ENCODE measurements at regions not wholly inside any gene's neighbourhood (a gene's known extent, or its start where the extent isn't known, plus 50 kb on each side); places are given as distances from the start of the nearest gene placed in this dataset.
"Not testable (repeated sequence)": the region's sequence is repeated elsewhere in the genome, so short reads cannot be mapped to it uniquely, and the experiment has no call there.

DNA sequence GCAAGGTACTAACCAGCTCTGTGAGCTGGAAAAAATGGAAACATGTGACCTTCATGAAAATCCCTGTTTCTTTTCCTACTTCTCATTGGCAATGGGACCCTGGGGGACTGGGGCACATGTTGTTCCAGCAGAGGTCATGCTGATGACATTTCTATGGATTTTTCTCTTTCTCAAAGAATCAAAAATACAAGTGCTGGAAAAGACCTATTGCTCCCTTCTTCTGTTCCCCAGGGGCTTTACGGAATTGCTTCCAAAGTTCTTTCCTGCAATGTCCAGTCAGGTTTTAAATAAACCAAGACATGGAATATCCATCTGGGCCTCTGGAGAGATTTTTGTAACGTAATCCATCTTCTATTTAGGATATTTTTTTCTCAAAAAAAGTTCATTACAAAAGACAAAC is 1006.1 kb upstream of the CELF4 start:
- no peak for DNase-seq (ENCODE audit: low read depth)

DNA sequence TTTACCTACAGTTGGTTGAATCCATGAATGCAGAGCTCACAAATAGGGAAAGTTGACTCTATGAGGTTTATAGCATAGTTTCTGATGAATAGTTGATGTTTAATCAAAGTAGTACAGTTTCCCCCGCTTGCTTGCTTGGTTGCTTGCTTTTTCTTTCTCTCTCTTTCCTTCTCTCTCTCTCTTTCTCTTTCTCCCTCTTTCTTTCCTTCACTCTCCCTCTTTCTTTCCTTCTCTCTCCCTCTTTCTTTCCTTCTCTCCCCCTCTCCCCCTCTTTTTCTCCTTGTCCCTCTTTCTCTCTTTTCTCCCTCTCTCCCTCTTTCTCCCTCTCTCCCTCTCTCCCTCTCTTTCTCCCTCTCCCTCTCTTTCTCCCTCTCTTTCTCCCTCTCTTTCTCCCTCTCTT is 999.9 kb upstream of the CELF4 start:
- no peak for DNase-seq (ENCODE audit: low read depth)

DNA sequence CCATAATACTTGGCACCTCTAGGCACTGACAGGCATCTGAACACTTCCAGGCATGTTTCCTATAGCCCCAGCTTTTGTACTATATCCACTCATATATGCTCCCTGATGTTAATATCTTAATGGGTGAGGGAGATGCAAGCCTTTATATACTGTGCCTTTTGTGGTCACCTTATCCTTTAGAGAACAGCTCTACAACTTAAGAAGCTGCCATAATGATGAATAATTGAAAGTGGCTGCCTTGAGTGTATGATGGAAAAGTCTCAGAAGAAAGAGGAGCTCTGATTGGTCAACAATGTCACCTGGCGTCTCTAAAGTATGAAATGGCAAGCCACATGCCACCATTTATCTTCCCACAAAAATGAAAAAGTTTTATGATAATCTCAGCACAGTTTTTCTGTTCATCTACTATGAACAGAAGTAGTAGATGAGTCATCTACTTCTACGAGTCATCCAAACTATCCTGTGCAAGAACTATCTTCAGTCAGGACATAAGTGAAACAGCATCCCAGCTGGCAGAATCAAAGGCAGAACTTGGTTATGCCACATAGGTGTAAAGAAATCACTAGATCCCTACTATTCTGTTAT is 997.9 kb upstream of the CELF4 start:
- DNase-seq (ENCODE audit: low read depth) = no peak

DNA sequence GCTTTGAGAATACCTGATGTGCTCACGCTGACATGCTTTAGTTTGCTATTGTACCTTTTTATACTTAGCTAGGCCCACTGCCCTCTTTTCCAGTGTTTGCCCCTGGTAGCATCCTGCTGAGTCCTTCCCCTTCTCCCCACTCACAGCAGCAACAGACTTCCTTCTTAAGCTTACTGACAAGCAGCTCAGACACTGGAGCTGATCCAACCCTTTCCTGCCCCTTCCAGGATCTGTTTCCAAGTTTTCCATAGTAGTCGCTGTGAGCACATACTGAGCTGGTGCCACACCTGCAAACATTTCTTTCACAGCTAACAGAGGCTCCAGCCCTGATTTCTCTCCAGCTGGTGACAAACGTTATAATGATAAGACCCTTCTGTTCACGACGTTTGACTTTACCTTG is 991.4 kb upstream of the CELF4 start:
- no peak for DNase-seq (ENCODE audit: low read depth)

DNA sequence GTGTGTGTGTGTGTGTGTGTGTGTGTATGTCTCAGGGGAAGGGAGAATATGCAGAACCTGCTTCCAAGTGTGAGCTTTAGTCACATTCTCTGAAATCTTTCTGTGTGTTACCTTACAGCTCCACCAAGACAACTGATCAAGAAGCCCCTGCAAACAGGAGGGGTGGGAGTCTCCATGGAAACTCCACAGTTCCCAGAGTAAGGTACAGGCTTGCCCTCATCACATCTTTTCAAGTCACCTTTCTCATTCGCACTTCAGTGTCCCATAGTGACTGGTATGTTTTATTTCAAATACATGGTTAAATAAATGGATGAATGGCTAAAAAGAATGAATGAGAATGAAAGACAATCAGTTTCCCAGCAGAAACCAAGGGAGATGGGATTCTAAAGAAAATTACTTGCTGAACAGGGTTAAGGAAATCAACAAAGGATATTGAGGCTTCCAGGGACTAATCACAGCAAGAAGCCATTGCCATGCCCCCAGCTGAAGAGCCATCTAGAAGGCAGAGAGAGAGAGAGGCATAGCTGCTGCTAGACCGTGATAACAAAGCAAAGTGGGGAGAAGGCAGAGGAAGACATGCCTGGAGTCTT is 987.2 kb upstream of the CELF4 start:
- no peak for DNase-seq (ENCODE audit: low read depth)

DNA sequence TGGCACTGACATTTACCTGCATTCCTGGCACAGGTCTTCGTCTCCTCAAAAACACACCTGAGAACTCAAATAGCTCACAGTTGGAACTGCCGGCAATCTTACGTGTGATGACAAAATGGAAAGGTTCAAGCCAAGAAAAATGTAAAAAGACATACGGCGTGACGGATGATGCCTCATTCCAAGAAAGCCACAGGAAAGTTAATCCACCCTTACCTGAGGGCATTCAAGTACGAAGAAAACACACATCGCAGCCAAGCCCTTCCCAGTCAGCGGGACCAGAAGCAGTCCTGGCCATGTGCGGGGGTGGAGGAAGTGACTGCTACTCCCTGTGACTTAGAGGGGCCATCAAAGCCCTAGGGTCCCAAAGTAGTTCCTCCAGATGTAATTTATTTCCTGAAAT is 986.3 kb upstream of the CELF4 start:
- no peak for DNase-seq (ENCODE audit: low read depth)

DNA sequence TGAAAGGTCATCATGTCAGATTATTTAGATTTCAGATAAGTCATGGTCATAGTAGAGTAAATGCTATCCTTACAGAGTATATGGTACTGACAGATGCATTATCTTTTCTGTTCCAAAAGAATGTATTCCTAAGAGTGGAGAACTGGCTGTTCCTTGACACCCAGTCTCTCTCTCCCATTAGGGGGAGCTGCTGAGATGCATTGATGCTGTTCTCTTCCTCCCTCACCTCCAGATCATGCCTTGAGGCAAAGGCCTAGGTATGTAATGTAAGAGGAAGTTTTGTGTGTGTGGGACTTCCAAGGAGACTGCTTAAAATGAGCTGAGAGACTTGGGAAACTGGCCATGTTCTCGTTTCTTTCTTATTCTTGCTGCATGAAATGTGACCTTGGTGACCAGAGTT is 979.5 kb upstream of the CELF4 start:
- DNase-seq (ENCODE audit: low read depth) = no peak

DNA sequence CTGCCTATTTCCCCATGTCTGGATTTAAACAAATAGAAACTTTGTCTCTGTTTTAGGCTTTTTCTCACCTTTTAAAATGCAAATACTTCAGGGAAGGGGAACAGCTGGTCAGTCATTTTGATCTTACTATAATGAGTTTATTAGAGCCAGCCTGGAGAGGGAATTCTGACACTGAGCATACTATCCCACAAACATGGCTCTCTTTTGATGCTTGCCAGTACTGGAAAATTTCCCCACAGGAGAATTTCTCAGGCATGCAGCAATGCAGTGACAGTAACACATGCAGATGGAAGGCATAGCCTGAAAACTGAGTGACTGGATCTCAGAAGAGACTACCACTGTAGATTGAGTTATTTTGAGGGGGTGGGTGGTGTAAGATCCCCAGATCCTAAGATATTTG is 974.3 kb upstream of the CELF4 start:
- DNase-seq (ENCODE audit: low read depth) = no peak

DNA sequence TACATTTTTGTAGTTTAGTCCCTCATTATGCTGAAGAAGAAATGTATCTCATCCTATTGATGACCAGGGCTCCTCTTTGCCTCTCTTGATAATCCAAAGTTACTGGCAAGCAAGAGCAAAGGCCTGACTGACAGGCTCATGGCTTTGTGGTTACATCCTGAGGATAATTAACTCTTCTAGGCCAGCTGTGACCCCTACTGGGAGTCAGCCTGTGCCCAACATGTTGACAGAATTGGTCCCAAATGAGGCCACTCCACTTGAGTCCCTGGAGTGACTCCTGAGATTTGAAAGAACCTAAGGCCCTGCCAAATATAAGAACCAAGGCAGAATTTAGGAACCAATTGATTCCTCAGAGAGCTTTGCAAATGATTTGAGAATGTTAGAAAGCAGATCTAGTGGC is 973.8 kb upstream of the CELF4 start:
- no peak for DNase-seq (ENCODE audit: low read depth)

DNA sequence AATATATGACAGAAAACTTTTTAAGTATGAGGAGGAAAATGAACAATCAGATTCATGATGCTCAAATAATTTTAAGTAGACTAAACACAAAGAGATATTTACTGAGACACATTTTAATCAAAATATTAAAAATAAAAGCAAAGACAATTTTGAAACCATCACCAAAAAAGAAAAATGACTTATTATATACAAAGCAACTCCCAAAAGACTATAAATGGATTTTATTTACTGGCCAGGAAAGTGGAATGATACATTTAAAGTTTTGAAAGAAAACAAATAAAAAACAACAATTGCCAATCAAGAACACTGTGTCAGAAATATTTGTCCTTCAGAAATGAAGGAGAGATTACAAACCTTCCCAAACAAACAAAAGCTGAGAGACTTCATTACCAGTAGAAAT is 968.5 kb upstream of the CELF4 start:
- no peak for DNase-seq (ENCODE audit: low read depth)

DNA sequence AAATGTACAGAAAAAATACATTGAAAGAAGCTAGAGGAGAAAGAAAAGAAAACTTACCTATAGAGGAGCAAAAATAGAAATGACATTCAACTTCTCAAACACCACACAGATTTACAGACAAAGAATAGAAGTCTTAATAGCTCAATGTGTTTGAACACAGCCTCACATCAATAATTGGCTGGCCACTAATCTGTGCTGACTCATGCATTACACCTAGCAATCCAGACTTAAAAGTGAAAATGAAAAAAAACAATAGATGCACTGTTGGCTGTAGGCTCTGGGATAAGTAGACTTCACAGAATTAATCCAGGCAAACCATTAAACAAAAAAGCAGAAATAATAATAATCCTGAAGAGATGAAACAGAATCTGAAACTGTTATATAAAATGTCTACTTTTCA is 961.3 kb upstream of the CELF4 start:
- no peak for DNase-seq (ENCODE audit: low read depth)

DNA sequence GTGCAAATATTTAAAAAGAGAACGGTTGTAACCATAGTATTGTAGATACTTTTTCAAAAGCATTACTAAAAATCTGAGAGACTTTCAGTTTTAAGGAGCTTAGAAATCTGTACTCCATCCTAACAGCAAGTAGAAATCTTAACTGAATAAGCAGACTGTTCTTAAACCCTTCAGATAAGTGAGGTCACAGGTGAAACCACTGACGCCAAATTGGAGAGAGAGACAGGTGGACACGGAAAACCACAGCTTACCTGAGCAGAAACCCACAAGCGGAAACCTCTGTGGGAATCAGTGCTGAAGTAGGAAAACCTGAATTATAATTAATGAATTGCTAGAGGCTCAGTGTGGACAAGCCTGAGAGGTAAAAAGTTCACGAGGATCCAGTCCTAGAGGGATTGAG is 959.4 kb upstream of the CELF4 start:
- DNase-seq (ENCODE audit: low read depth) = no peak

DNA sequence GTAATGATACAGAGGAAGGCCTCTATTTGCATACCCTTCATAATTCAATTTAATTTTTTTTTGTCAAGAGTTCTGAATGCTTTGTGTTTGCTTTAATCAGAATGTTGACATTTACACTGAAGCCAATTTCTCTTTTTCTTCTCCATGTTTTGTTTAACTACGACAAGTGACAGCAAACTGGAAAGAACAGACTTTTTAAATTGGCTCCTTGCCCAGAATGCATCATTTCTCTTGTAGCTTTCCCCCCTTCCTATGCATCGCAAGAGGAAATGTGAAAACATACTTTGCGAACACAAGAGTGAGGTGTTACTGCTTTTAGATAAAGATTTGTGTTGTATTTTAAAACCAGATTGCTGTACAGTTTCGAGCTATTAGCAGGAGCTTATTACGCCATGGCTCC is 955.2 kb upstream of the CELF4 start:
- DNase-seq (ENCODE audit: low read depth) = no peak

DNA sequence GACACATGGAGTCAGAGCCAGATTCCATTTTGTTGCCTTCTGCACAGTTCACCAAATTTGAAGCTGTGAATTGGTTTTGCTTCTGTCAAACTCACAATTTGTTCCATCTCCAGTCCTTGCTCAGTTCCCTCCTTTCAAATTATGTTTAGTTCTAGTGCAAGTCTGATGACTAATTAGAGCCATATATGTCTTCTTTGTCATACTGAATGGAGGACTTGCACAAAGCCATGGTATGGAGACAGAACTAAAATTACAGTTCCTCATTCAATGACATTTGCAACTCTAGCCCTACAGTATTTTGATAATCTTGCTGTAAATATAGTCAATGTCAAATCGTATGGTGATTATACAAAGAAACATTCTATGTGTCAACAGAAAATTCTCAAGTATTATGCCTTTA is 936.9 kb upstream of the CELF4 start:
- no peak for DNase-seq (ENCODE audit: low read depth)

DNA sequence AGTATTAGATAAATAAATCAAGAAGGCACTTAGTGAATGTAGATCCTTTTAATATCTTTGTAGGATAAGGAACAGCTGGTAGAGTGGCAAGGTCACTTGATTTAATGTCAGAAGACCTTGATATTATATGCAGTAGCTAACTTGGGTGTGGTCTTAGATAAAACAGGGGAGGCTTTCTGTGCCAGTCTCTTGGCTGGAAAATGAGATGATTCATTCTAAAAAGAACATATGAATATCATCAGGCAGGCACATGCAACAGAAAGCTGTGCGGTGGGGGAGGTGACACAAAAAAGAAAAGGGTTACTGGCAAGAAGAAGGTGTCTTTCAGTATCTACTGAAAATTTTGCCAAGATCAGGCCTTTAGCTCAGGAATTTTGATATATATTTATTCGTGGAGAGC is 931.7 kb upstream of the CELF4 start:
- no peak for DNase-seq (ENCODE audit: low read depth)

DNA sequence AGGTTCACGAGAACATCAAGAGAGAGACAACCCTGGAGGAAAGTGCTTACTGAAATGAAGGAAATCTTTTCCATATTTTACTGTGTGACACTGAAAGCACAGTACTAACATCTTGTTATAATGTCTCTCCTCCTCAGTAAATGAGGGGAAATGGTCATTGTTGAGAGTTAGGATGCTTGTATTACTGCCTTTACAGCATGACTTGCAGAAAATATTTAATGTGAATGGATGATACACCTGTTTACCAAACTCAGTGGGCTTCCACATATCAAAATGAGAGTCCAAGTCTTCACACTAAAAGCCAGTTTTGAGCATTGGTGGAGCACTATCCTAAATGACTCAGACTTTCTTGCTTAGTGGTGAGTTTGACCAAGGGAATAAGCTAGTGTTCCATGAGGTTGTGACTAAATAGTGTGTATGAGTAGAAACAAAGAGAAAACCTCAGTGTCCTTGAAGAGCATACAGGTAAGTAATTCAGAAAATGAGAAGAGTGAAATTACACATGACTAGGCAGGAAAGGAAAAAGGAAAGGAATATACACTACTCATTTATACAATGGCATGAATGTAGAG is 930.7 kb upstream of the CELF4 start:
- DNase-seq (ENCODE audit: low read depth) = no peak

DNA sequence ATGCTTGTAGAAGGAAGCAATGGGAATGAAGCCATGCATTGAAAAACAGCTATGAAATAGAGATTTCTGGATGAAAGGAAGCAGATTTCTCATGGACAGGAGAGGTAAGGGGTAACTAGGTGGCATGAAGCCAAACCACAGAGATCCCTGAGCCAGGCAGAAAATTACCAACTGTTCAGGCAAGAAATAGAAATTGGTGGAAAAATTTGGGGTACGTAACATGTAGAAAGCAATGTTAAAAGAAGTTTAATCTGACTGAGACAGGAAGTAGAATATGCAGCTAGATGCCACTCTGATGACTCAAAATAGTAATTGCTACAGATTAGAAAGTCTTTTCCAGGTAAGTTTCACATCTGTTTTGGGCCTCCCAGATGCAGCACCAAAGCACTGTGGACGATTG is 928.5 kb upstream of the CELF4 start:
- no peak for DNase-seq (ENCODE audit: low read depth)

DNA sequence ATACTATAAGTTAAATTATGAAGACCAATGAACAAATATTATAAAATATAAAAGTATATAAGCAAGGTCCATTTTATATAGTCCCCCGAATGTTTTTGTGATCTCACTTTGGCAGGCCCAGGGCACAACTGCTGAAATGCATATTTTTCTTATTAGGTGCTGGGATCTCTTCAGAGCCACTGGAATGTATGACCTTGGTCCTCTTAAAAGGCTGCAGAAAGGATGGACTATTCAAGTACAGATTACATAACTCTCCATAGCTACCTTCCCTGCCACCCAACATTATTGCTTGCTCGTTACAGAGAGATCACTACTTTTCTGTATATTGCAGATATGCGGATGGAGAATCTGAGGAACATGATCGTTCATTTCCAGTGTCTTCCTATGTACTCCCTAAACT is 925.6 kb upstream of the CELF4 start:
- DNase-seq (ENCODE audit: low read depth) = no peak

DNA sequence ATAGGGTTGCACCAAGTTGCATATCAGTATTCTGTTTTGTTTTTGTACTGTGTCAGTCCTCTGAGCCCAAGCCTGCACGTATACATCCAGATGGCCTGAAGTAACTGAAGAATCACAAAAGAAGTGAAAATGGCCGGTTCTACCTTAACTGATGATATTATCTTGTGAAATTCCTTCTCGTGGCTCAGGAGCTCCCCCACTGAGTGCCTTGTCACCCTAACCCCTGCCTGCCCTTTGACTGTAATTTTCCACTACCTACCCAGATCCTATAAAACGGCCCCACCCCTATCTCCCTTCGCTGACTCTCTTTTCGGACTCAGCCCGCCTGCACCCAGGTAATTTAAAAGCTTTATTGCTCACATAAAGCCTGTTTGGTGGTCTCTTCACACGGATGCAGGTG is 924.1 kb upstream of the CELF4 start:
- DNase-seq (ENCODE audit: low read depth) = not testable (repeated sequence)

DNA sequence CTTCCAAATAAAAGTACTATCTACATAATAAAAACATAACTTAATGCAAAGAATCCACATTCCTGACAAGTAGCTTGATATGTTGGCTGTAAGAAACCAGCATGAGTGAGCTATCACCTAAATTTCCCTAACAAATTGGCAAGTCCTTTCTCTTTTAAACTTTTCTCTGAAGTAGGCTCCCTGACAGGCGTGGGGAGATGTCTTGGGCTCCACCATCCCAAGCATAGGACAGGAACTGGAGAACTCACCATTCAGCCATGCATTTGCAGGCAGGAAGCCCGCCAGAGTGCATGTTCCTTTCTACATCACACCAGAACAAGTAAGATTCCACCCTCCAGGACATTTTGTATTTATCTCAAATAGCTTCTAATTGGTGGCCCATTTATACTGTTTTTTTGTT is 921.9 kb upstream of the CELF4 start:
- DNase-seq (ENCODE audit: low read depth) = no peak

DNA sequence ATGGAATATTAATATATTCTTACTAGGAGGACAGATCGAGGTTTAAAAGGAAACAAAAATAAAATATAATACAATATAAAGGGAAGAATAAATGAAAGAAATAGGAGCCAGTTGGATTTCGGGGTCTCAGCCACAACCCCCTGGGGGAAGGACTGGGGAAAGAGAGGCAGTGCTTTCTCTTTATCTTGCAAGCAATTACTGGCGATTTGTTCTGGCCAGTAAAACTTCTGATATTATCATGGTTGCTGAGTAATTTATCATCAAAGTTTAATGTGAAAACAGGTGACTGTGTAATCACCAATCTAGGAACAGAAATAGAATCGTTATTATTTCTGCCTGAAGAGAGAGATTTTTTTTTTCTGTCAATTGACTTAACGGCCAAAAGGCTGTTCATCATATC is 917.7 kb upstream of the CELF4 start:
- no peak for DNase-seq (ENCODE audit: low read depth)

DNA sequence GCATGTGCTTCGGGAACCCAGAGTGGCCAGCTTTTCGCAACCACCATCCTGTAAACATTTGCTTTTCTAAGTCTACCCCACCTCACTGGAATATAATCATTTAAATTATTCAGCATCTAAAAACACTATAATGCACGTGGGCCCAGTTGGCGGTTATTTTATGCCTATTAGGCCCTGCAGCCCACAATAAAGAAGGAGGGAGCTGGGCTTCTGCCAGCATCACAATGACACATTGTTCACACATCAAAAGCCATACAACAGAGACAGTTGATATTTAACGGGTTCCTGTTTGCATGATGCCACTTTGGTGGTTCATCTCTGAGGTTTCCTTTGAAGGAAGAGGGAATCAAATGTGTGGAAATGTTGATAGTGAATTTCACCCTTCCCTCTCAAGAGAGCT is 916.0 kb upstream of the CELF4 start:
- no peak for DNase-seq (ENCODE audit: low read depth)

DNA sequence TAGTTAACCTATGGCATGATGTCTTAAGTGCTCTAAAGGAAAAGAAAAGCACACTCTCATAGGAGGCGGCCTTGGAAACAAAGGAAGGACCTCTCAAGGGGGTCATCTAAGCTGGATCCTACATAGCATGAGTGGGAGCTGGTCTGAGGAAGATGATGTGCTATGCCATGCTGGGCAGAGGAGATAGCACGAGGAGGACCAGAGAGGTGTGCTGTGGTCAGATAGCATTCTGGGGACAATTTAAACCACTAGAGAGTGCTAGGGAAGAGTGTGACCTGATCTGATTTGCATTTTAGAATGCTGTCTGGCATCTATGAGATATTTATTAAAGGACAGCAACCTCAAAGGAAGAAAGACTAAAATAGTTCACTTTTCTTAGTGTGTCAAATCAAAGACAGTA is 910.1 kb upstream of the CELF4 start:
- DNase-seq (ENCODE audit: low read depth) = no peak

DNA sequence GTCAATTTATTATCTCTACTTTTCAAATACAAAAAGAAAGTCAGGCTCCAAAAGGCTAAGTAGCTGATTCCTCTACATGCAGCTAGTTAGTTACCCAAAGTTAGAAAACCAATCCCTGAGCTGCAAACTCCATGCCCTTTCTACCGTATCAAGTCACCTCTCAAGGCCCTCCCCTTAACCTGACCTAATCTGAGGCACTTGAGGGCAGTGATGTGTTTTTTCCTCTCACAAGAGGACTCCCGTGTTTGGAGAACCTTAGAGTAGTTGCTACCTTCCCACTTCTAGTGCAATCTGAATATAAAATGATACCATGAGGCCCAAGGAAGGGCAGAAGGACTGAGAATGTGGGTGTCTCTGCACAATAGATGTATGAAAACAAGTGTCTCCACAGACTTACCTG is 907.9 kb upstream of the CELF4 start:
- DNase-seq (ENCODE audit: low read depth) = no peak

Measured in stimulated activated CD4-positive, alpha-beta T cell treated with anti-CD3 and anti-CD28 coated beads, Interleukin-2, amount 100 ng/mL, for 4 hours (primary cell).